ENCODE measurements at regions not wholly inside any gene's neighbourhood (a gene's known extent, or its start where the extent isn't known, plus 50 kb on each side); places are given as distances from the start of the nearest gene placed in this dataset.

GRCh38 chr4:23425570-23425969 lies 464.3 kb downstream of the PPARGC1A start:
- DNase-seq (no peak), ATAC-seq (ENCODE audit: low read depth) (no peak)
- intact Hi-C loops (cut with micrococcal nuclease): no loop called here
- H3K9me3 ChIP-seq (ENCODE audit: control extremely low read depth in 1 of 3, control insufficient read depth in 2 of 3, insufficient read depth in 1 of 3, low read length in 2 of 3): no peaks in the 10 kb centered on the region
- H2AFZ ChIP-seq (ENCODE audit: insufficient read depth, low read depth, low read length, poor library complexity, severe bottlenecking): no peak overlapping the region
- no peaks in the 10 kb centered on the region for H3K36me3 ChIP-seq (replicated peaks in 1 of 2; ENCODE audit: control extremely low read depth in 1 of 2, control insufficient read depth in 1 of 2, extremely low read depth in 1 of 2, insufficient read depth in 2 of 2, low read length in 1 of 2)
- no peaks in the 10 kb centered on the region for H3K79me2 ChIP-seq (ENCODE audit: control insufficient read depth, insufficient read depth, low read length)
- CTCF ChIA-PET: no interaction called here
- H3K4me1 ChIP-seq (ENCODE audit: control insufficient read depth in 2 of 2, insufficient read depth in 2 of 2, low read length in 2 of 2): no peaks in the 10 kb centered on the region
- H3K9ac ChIP-seq (ENCODE audit: low read length): no peak overlapping the region
- TF ChIP-seq EZH2 (IDR thresholded peaks at IDR 0.05; ENCODE audit: borderline replicate concordance, insufficient read depth, low read depth, low read length, poor library complexity, severe bottlenecking): no peak
- TF ChIP-seq CTCF (IDR thresholded peaks at IDR 0.05): no peak
- H3K4me1 Mint-ChIP-seq: no peaks in the 10 kb centered on the region
- no peak overlapping the region for H3K4me2 ChIP-seq (replicated peaks; ENCODE audit: low read depth, low read length, poor library complexity, severe bottlenecking)
- no peak overlapping the region for H3K27ac Mint-ChIP-seq
- no peak overlapping the region for H3K4me3 ChIP-seq (ENCODE audit: control extremely low read depth in 1 of 5, extremely low read depth in 1 of 5, insufficient read depth in 1 of 5, low read depth in 2 of 5, low read length in 4 of 5)
- no peak overlapping the region for H3K27ac ChIP-seq (ENCODE audit: low read length in 2 of 2)
- peaks cover 11% of the 10 kb centered on the region for H3K9me3 Mint-ChIP-seq (ENCODE audit: insufficient read depth)
- POLR2A ChIA-PET: no interaction called here
- no peak overlapping the region for H3K4me3 Mint-ChIP-seq
- no peaks in the 10 kb centered on the region for H4K20me1 ChIP-seq (ENCODE audit: control insufficient read depth, insufficient read depth, low read length, poor library complexity, severe bottlenecking)
- no peaks in the 10 kb centered on the region for H3K27me3 Mint-ChIP-seq
- no peaks in the 10 kb centered on the region for H3K27me3 ChIP-seq (replicated peaks in 1 of 4; ENCODE audit: control extremely low read depth in 1 of 4, control insufficient read depth in 3 of 4, insufficient read depth in 4 of 4, low read length in 3 of 4)

DNA sequence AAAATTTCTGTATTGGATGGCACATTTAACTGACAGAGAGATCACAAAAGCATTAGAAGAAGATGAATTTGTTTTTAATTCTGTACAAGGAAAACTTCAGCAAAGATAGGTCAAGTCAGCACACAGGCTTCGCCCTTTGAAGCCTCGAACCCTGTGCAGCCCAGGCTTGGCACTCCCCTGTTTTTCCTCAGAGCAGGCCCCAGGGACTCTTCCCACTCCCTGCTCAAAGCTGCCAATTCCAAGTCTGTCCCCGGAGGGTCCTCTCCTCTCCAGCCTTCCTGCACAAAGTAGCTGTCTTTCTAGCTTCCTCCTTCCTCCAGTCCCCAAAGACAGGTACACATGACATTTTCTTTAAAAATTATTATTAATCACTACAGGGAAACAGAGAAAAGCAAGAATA lies 466.3 kb downstream of the PPARGC1A start:
- whole genome bisulfite sequencing (ENCODE audit: insufficient coverage): 76% methylated on average over 3 of the region's 3 CpGs
- H4K20me1 ChIP-seq (ENCODE audit: control insufficient read depth, insufficient read depth, low read length, poor library complexity, severe bottlenecking): no peaks in the 10 kb centered on the region
- Mint-ChIP-seq H3K27me3 (no peaks in the 10 kb centered on the region), H3K4me3 (no peak overlapping the region), H3K9me3 (ENCODE audit: insufficient read depth) (peaks cover 5% of the 10 kb centered on the region), H3K27ac (no peak overlapping the region), H3K4me1 (no peaks in the 10 kb centered on the region)
- no peaks in the 10 kb centered on the region for H3K79me2 ChIP-seq (ENCODE audit: control insufficient read depth, insufficient read depth, low read length)
- DNase-seq: no peak
- no peak overlapping the region for H3K9ac ChIP-seq (ENCODE audit: low read length)
- no peak overlapping the region for H3K4me2 ChIP-seq (replicated peaks; ENCODE audit: low read depth, low read length, poor library complexity, severe bottlenecking)
- no peaks in the 10 kb centered on the region for H3K4me1 ChIP-seq (ENCODE audit: control insufficient read depth in 2 of 2, insufficient read depth in 2 of 2, low read length in 2 of 2)
- no peak overlapping the region for H3K4me3 ChIP-seq (ENCODE audit: control extremely low read depth in 1 of 5, extremely low read depth in 1 of 5, insufficient read depth in 1 of 5, low read depth in 2 of 5, low read length in 4 of 5)
- ChIA-PET CTCF (no interaction called here), POLR2A (no interaction called here)
- H3K36me3 ChIP-seq (replicated peaks in 1 of 2; ENCODE audit: control extremely low read depth in 1 of 2, control insufficient read depth in 1 of 2, extremely low read depth in 1 of 2, insufficient read depth in 2 of 2, low read length in 1 of 2): no peaks in the 10 kb centered on the region
- intact Hi-C loops (cut with micrococcal nuclease): no loop called here
- H3K27ac ChIP-seq (ENCODE audit: low read length in 2 of 2): no peak overlapping the region
- no peak for ATAC-seq (ENCODE audit: low read depth)
- peaks cover 0 to 1% (median 0%) of the 10 kb centered on the region in 3 donors for H3K9me3 ChIP-seq (ENCODE audit: control extremely low read depth in 1 of 3, control insufficient read depth in 2 of 3, insufficient read depth in 1 of 3, low read length in 2 of 3)
- no peaks in the 10 kb centered on the region for H3K27me3 ChIP-seq (replicated peaks in 1 of 4; ENCODE audit: control extremely low read depth in 1 of 4, control insufficient read depth in 3 of 4, insufficient read depth in 4 of 4, low read length in 3 of 4)
- TF ChIP-seq CTCF (IDR thresholded peaks at IDR 0.05): no peak
- no peak for TF ChIP-seq EZH2 (IDR thresholded peaks at IDR 0.05; ENCODE audit: borderline replicate concordance, insufficient read depth, low read depth, low read length, poor library complexity, severe bottlenecking)
- no peak overlapping the region for H2AFZ ChIP-seq (ENCODE audit: insufficient read depth, low read depth, low read length, poor library complexity, severe bottlenecking)
